GM12891 (cell line): ENCODE measurements at regions not wholly inside any gene's neighbourhood (a gene's known extent, or its start where the extent isn't known, plus 50 kb on each side); places are given as distances from the start of the nearest gene placed in this dataset.
"Not testable (repeated sequence)": the region's sequence is repeated elsewhere in the genome, so short reads cannot be mapped to it uniquely, and the experiment has no call there.

Experiments used
- DNase-seq: peaks from one replicate; pipeline ENCODE4 v3.0.0; 2011; ENCODE audit warnings: low spot score; ENCODE audit not compliant: insufficient read length
- FAIRE-seq: peaks from 2 replicates; lab custom pipeline; 2011; peaks lifted over from hg19 to GRCh38; lab: Jason Lieb, UNC
- PAX5 ChIP-seq: IDR thresholded peaks from 2 replicates; pipeline ENCODE4 v1.6.1; 2011; ENCODE audit warnings: low read length, moderate library complexity, mild to moderate bottlenecking; ENCODE audit not compliant: insufficient read depth, severe bottlenecking
- POLR2A ChIP-seq: IDR thresholded peaks from 2 replicates; pipeline ENCODE4 v1.6.1; 2011; ENCODE audit warnings: low read depth, low read length, control low read depth
- POLR2AphosphoS5 ChIP-seq: IDR thresholded peaks from 2 replicates; pipeline ENCODE4 v1.6.1; 2011; ENCODE audit warnings: low read depth, low read length, control low read depth
- POU2F2 ChIP-seq: IDR thresholded peaks from 2 replicates; pipeline ENCODE4 v1.6.1; 2011; ENCODE audit warnings: low read depth, mild to moderate bottlenecking, control low read depth, low read length, moderate library complexity
- SPI1 ChIP-seq: IDR thresholded peaks from 2 replicates; pipeline ENCODE4 v1.6.1; 2011; ENCODE audit warnings: low read depth, low read length, control low read depth
- TAF1 ChIP-seq: IDR thresholded peaks from 2 replicates; pipeline ENCODE4 v1.6.1; 2011; ENCODE audit warnings: low read depth, low read length, control low read depth

- no peak for DNase-seq
- no peak for FAIRE-seq
- TF ChIP-seq POLR2AphosphoS5 (no peak), PAX5 (no peak), TAF1 (no peak), POU2F2 (no peak), SPI1 (no peak), POLR2A (no peak)
Observed at GRCh38 chr5:105872569-105873270, 1798.0 kb downstream of the EFNA5 start.

- no peak for TF ChIP-seq POLR2AphosphoS5
- no peak for TF ChIP-seq TAF1
- no peak for TF ChIP-seq PAX5
- TF ChIP-seq POLR2A = no peak
- TF ChIP-seq POU2F2 = no peak
- no peak for TF ChIP-seq SPI1
- DNase-seq (no peak), FAIRE-seq (no peak)
Observed at GRCh38 chr5:105868038-105868780, 1802.5 kb downstream of the EFNA5 start.

DNA sequence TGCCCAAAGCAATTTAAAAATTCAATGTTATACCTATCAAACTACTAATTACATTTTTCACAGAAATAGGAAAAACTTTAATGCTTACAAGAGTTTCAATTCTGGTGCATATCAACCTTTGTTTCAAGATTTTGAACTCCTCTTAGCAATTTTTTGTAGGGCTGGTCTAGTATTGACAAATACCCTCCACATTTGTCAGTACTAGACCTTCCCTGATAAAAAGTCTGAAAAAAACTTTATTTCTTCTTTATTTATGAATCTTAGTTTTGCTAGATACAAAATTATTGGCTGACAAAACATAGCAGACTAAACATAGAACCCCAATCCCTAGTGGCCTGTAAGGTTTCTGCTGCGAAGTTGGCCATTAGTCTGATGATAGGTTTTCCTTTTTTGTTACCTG, 1804.9 kb downstream of the EFNA5 start:
- DNase-seq (no peak), FAIRE-seq (no peak)
- no peak for TF ChIP-seq SPI1
- TF ChIP-seq POLR2AphosphoS5 = no peak
- TF ChIP-seq PAX5 = no peak
- no peak for TF ChIP-seq POLR2A
- TF ChIP-seq TAF1 = no peak
- no peak for TF ChIP-seq POU2F2

DNA sequence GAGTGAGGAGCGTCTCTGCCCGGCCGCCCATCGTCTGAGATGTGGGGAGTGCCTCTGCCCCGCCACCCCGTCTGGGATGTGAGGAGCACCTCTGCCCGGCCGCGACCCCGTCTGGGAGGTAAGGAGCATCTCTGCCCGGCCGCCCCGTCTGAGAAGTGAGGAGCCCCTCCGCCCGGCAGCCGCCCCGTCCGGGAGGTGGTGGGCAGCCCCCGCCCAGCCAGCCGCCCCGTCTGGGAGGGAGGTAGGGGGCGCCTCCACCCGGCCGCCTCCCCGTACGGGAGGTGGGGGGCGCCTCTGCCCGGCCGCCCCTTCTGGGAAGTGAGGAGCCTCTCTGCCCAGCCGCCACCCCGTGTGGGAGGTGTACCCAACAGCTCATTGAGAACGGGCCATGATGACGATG, 1811.4 kb downstream of the EFNA5 start:
- DNase-seq, FAIRE-seq: not testable (repeated sequence)

DNA sequence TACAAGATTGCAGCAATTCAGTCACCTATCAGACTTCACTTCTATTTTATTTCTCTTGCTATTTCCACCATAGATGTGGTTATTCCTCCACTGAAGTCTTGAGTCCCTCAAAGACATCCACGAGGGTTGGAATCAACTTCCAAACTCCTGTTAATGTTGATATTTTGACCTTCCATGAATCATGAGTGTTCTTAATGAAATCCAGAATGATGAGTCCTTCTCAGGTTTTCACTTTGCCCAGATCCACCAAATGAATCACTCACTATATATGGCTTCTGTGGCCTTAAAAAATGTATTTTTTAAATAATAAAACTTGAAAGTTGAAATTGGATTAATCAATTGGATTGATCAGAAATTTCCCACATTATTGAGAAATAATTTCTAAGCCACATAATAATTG, 1821.0 kb downstream of the EFNA5 start:
- TF ChIP-seq POU2F2 (no peak), PAX5 (no peak), POLR2A (no peak), SPI1 (no peak), TAF1 (no peak), POLR2AphosphoS5 (no peak)
- FAIRE-seq (no peak), DNase-seq (no peak)

DNA sequence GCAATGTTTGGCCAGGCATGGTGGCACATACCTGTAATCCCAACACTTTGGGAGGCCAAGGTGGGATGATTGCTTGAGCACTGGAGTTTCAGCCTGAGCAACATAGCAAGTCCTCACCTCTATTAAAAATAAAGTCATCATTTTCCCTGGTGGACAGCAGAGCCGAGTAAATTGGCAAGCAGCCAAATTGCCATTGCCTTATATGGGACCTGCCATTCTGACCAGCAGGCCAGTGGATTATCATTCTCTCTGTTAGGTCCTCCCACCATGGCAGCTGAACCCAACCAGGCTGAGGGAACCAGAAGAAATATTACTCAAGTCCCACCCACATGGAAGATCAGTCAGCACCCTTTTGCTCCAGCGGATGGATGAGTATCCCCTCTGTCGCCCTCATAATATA, 1829.9 kb downstream of the EFNA5 start:
- FAIRE-seq (no peak), DNase-seq (no peak)
- TF ChIP-seq SPI1 = no peak
- TF ChIP-seq PAX5 = no peak
- no peak for TF ChIP-seq POU2F2
- no peak for TF ChIP-seq TAF1
- TF ChIP-seq POLR2A = no peak
- TF ChIP-seq POLR2AphosphoS5 = no peak

- no peak for FAIRE-seq
- no peak for DNase-seq
- TF ChIP-seq POLR2A (no peak), TAF1 (no peak), POLR2AphosphoS5 (no peak), POU2F2 (no peak), SPI1 (no peak), PAX5 (no peak)
Observed at GRCh38 chr5:105836887-105837286, 1833.8 kb downstream of the EFNA5 start.

- TF ChIP-seq PAX5 (no peak), SPI1 (no peak), TAF1 (no peak), POU2F2 (no peak), POLR2A (no peak), POLR2AphosphoS5 (no peak)
- FAIRE-seq (no peak), DNase-seq (no peak)
Observed at GRCh38 chr5:105836268-105836667, 1834.5 kb downstream of the EFNA5 start.

DNA sequence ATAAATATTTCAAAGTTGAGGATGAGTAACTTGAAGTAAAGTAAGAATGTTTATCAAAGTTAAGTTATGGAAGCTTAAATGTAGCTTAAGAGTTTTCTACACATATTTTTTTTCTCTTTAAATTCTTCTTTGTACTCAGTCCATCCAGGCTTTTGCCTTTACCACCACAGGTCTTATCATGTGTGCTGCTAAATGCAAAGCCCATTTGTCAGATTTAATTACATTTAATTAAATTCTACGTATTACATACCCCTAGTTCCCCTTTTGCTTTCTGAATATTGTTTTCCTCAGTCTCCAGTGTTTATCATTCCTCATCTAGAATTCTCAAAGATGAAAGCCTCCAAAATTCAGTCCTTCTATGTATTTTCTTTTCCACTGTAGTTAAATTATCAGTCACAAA, 1841.9 kb downstream of the EFNA5 start:
- TF ChIP-seq TAF1 = no peak
- no peak for TF ChIP-seq PAX5
- no peak for TF ChIP-seq POU2F2
- TF ChIP-seq SPI1 = no peak
- no peak for TF ChIP-seq POLR2AphosphoS5
- TF ChIP-seq POLR2A = no peak
- DNase-seq = no peak
- no peak for FAIRE-seq
